Breast epithelium (tissue), 3 donors: ENCODE measurements at regions not wholly inside any gene's neighbourhood (a gene's known extent, or its start where the extent isn't known, plus 50 kb on each side); places are given as distances from the start of the nearest gene placed in this dataset.

ENCODE experiments used
- CTCF ChIP-seq, 3 donors: fragments of 450-650 bp; IDR thresholded peaks; one replicate each; pipeline ENCODE4 v1.5.1; 2016 to 2017; ENCODE audit warnings: antibody characterized with exemption in 3 of 3, mild to moderate bottlenecking in 3 of 3, moderate library complexity in 3 of 3
- POLR2A ChIP-seq: fragments of 450-650 bp; IDR thresholded peaks from one replicate; pipeline ENCODE4 v1.6.1; 2016; ENCODE audit warnings: antibody characterized with exemption, mild to moderate bottlenecking, moderate library complexity
- POLR2AphosphoS5 ChIP-seq, 3 donors: sonication (generic); formaldehyde crosslinking; IDR thresholded peaks; one replicate each; pipeline ENCODE4 v1.6.1; 2017; ENCODE audit warnings: antibody characterized with exemption in 3 of 3

GRCh38 chr6:16993396-16993795 lies 108.5 kb upstream of the STMND1 start:
- TF ChIP-seq CTCF (IDR thresholded peaks at IDR 0.05) (no peak), POLR2A (no peak), POLR2AphosphoS5 (IDR thresholded peaks at IDR 0.05) (no peak)
